Calu3 (cell line): ENCODE measurements at regions not wholly inside any gene's neighbourhood (a gene's known extent, or its start where the extent isn't known, plus 50 kb on each side); places are given as distances from the start of the nearest gene placed in this dataset.

Source experiments
- BruUV-seq: library from RNA; stranded (reverse); fragments of 400-500 nt; replicated peaks from 2 replicates; lab custom pipeline; 2021; lab: Mats Ljungman, UMichigan
- CTCF ChIA-PET: fragments of 300-600 bp; sonication (Branson Sonifier 250); formaldehyde crosslinking; loops from one replicate; lab custom pipeline; 2022; ENCODE audit warnings: antibody characterized with exemption; lab: Charles Lee
- DNase-seq: peaks from one replicate; pipeline ENCODE4 v3.0.0; 2022
- H3K27ac Mint-ChIP-seq: one replicate; pipeline ENCODE4 v1.8.0; 2022; ENCODE audit warnings: mixed read lengths; ENCODE audit not compliant: unreplicated experiment
- H3K27me3 Mint-ChIP-seq: one replicate; pipeline ENCODE4 v1.8.0; 2022; ENCODE audit warnings: mixed read lengths; ENCODE audit not compliant: unreplicated experiment
- H3K36me3 Mint-ChIP-seq: one replicate; pipeline ENCODE4 v1.8.0; 2022; ENCODE audit warnings: mild to moderate bottlenecking, moderate library complexity, mixed read lengths; ENCODE audit not compliant: insufficient read depth, unreplicated experiment
- H3K4me1 Mint-ChIP-seq: one replicate; pipeline ENCODE4 v1.8.0; 2022; ENCODE audit warnings: mild to moderate bottlenecking, low read depth, mixed read lengths; ENCODE audit not compliant: unreplicated experiment
- H3K4me3 Mint-ChIP-seq: one replicate; pipeline ENCODE4 v1.8.0; 2022; ENCODE audit warnings: mild to moderate bottlenecking, low read depth, moderate library complexity, mixed read lengths; ENCODE audit not compliant: unreplicated experiment
- H3K9me3 Mint-ChIP-seq: one replicate; pipeline ENCODE4 v1.8.0; 2022; ENCODE audit warnings: low read depth, mixed read lengths; ENCODE audit not compliant: unreplicated experiment
- intact Hi-C: fragments of 100-400 bp; cut with micrococcal nuclease; formaldehyde crosslinking; loops from one replicate; pipeline ENCODE4 v1.10.0; 2022; ENCODE audit not compliant: unreplicated experiment
- TF ChIP-seq, protein P1 (sequence below): fragments of 200-600 bp; IDR thresholded peaks from one replicate; pipeline ENCODE4 v1.8.0; 2022; ENCODE audit warnings: antibody characterized with exemption; ENCODE audit not compliant: unreplicated experiment

DNA sequence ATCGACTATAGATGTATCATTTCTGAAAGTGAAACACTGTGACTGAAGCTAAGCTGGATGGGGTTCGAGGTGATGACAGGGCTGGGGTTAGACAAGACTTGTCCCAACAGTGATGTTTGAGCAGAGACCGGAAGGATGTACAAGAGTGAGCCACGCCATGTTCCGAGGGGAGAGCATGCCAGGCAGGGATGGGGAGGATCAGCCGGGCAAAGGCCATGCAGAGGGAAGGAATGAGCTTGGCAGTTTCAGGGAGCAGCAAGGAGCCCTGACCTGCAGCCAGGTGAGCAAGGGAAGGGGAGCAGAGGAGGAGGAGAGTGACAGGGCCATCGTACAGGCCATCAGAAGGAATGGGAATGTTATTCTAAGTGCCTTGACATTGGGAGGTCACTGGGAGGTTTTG, 114.9 kb upstream of the GPR26 start:
- CTCF ChIA-PET, result no interaction called here
- H3K9me3 Mint-ChIP-seq, result no peaks in the 10 kb centered on the region
- intact Hi-C loops, result no loop called here
- H3K27me3 Mint-ChIP-seq, result peaks cover 26% of the 10 kb centered on the region
- BruUV-seq, result no TSS peak
- DNase-seq, result no peak
- H3K4me3 Mint-ChIP-seq, result no peak overlapping the region
- H3K36me3 Mint-ChIP-seq, result no peaks in the 10 kb centered on the region
- H3K27ac Mint-ChIP-seq, result no peak overlapping the region
- no peaks in the 10 kb centered on the region for H3K4me1 Mint-ChIP-seq
- TF ChIP-seq, protein P1, sequence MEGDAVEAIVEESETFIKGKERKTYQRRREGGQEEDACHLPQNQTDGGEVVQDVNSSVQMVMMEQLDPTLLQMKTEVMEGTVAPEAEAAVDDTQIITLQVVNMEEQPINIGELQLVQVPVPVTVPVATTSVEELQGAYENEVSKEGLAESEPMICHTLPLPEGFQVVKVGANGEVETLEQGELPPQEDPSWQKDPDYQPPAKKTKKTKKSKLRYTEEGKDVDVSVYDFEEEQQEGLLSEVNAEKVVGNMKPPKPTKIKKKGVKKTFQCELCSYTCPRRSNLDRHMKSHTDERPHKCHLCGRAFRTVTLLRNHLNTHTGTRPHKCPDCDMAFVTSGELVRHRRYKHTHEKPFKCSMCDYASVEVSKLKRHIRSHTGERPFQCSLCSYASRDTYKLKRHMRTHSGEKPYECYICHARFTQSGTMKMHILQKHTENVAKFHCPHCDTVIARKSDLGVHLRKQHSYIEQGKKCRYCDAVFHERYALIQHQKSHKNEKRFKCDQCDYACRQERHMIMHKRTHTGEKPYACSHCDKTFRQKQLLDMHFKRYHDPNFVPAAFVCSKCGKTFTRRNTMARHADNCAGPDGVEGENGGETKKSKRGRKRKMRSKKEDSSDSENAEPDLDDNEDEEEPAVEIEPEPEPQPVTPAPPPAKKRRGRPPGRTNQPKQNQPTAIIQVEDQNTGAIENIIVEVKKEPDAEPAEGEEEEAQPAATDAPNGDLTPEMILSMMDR, result no peak

DNA sequence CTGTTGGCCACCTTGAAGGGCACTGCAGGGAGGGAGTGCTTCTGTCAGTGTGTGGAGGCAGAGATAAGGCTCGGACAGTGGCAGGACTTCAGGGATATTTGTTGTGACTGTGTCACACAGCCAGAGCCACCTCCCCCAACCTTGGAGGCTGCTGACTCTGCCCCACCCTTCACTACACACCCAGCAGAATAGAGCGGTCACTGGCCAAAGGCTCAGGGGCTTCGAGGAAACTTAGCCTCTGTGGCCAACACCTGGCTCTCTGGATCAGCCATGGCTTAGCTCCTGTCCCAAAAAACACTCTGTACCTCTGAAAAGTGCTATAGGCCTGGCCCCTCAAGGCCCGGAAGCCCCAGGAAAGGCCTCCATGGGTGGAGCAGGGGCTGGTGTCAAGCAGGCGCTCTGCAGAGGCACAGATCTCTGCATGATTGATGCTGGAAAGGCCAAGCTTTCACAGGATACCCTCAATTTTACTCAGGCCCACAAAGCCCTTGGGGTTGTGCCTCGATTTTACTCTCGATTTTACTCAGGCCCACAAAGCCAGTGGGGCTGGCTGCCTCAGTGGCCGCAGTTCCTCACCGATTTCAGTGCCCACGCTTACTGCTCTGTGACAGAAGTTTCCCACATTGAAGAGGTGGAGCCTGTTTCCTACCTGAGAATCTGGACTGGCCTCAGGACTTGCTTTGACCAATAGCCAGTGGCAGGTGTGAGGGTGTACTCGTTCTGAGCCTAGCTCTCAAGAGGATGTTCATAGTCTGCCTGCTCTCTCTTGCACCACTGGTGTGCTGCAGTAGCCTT, 113.2 kb upstream of the GPR26 start:
- H3K4me1 Mint-ChIP-seq, result no peaks in the 10 kb centered on the region
- no peak for DNase-seq
- CTCF ChIA-PET, result no interaction called here
- H3K36me3 Mint-ChIP-seq, result no peaks in the 10 kb centered on the region
- TF ChIP-seq, protein P1, result no peak
- no peak overlapping the region for H3K4me3 Mint-ChIP-seq
- no TSS peak for BruUV-seq
- peaks cover 13% of the 10 kb centered on the region for H3K27me3 Mint-ChIP-seq
- H3K27ac Mint-ChIP-seq, result no peak overlapping the region
- intact Hi-C loops, result no loop called here
- no peaks in the 10 kb centered on the region for H3K9me3 Mint-ChIP-seq

DNA sequence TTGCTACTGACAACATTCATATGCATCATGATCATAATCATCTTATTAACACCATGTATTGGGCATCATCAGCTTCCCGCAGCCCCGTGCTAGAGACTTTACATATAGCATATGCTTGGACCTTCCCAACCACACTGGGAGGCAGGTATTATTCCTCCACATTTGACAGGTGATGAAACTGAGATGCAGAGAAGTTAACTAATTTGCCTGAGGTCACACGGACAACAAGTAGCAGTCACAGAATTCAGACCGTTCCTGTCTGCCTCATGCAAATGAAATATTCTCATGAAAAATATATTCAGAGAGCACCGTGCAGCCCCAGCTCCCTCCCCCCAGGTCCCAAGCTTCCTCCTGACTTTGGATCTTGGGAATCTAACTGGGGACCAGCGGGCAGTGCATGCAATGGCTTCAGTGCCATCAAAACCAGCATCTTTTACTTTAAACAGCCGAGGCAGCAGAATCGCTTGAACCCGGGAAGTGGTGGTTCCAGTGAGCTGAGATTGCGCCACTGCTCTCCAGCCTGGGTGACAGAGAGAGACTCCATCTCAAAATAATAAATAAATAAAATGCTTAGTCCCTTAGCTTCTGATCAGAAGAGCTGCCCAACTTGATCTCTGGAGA, 112.2 kb upstream of the GPR26 start:
- Mint-ChIP-seq H3K4me1 (no peaks in the 10 kb centered on the region), H3K27me3 (peaks cover 15% of the 10 kb centered on the region), H3K27ac (no peak overlapping the region), H3K4me3 (no peak overlapping the region), H3K9me3 (no peaks in the 10 kb centered on the region), H3K36me3 (no peaks in the 10 kb centered on the region)
- no peak for DNase-seq
- CTCF ChIA-PET, result no interaction called here
- BruUV-seq, result no TSS peak
- intact Hi-C loops, result no loop called here
- TF ChIP-seq, protein P1, result no peak

DNA sequence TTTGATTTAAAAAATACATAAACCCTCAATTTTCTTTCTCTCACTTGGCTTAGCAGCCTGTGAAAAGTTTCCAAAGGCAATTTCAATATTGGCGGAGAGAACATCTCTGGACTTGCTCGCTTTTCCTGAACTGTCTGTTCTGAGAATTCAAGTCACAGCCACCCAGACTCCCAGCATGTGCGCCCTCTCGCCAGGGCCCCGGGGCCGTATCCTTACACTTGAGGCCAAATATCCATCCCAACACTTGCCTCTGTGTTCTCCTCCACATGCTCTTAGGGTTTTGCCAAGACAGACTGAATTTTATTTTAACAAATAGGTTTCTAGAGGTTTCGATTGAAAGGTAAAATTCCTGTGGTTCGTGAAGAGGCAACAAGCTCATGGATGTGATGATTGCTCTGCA, 111.5 kb upstream of the GPR26 start:
- H3K36me3 Mint-ChIP-seq, result no peaks in the 10 kb centered on the region
- CTCF ChIA-PET, result interaction anchor here (0.6 kb wide), 1 partner anchor 831 kb away, joined by 7 read pairs; no protein-coding TSS in a partner anchor
- intact Hi-C loops, result loop anchor here (5.0 kb wide), 1 partner anchor 172 kb away; no protein-coding TSS in a partner anchor
- no peak for DNase-seq
- TF ChIP-seq, protein P1, result no peak
- H3K4me1 Mint-ChIP-seq, result no peaks in the 10 kb centered on the region
- no peak overlapping the region for H3K27ac Mint-ChIP-seq
- no TSS peak for BruUV-seq
- no peaks in the 10 kb centered on the region for H3K9me3 Mint-ChIP-seq
- peaks cover 23% of the 10 kb centered on the region for H3K27me3 Mint-ChIP-seq
- H3K4me3 Mint-ChIP-seq, result no peak overlapping the region
